ENCODE measurements at regions not wholly inside any gene's neighbourhood (a gene's known extent, or its start where the extent isn't known, plus 50 kb on each side); places are given as distances from the start of the nearest gene placed in this dataset.

DNA sequence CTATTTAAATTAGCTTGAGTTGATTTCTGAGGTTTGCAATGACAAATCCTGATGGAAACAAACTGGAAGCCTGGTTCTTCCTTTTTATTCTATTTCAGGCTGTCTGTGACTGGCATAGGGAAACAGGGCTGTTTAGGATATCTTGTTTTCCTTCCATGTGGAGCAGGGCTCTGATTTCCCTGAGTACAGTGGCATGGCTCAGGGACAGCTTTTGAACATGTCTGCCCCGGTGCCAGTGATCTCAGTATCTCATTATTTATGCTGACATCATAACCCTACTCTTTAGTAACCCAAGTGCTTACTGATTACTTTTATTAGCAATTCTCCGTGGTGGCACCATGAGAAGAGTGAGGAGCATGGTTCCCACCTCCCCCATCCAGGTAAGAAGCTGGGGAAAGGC lies 720.3 kb downstream of the GALR1 start:
- TF ChIP-seq, protein P1, sequence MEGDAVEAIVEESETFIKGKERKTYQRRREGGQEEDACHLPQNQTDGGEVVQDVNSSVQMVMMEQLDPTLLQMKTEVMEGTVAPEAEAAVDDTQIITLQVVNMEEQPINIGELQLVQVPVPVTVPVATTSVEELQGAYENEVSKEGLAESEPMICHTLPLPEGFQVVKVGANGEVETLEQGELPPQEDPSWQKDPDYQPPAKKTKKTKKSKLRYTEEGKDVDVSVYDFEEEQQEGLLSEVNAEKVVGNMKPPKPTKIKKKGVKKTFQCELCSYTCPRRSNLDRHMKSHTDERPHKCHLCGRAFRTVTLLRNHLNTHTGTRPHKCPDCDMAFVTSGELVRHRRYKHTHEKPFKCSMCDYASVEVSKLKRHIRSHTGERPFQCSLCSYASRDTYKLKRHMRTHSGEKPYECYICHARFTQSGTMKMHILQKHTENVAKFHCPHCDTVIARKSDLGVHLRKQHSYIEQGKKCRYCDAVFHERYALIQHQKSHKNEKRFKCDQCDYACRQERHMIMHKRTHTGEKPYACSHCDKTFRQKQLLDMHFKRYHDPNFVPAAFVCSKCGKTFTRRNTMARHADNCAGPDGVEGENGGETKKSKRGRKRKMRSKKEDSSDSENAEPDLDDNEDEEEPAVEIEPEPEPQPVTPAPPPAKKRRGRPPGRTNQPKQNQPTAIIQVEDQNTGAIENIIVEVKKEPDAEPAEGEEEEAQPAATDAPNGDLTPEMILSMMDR (IDR thresholded peaks at IDR 0.05): no peak
- TF ChIP-seq POLR2A (IDR thresholded peaks at IDR 0.05): no peak
- no peak for TF ChIP-seq POLR2AphosphoS5 (IDR thresholded peaks at IDR 0.05; ENCODE audit: insufficient read depth in 1 of 2, low read depth in 1 of 2)

All from vagina (tissue), 2 donors.